ENCODE measurements at regions not wholly inside any gene's neighbourhood (a gene's known extent, or its start where the extent isn't known, plus 50 kb on each side); places are given as distances from the start of the nearest gene placed in this dataset.
A peak's percentile ranks its signal among the peaks of the same experiment; 100 is the strongest.

- Histone ChIP-seq H3K4me1 (replicated peaks in 1 of 2; ENCODE audit: control insufficient read depth in 2 of 2, insufficient read depth in 2 of 2, low read length in 2 of 2) (0 out of 5 replicates have a peak, but pooled peaks cover 0 to 3% of the 10 kb centered on the region in 2 experiments), H3K79me2 (ENCODE audit: control insufficient read depth, insufficient read depth, low read length) (no peaks in the 10 kb centered on the region), H3K36me3 (ENCODE audit: control insufficient read depth, insufficient read depth, low read length) (no peaks in the 10 kb centered on the region), H2AFZ (ENCODE audit: low read depth, low read length) (no peak overlapping the region), H3K4me3 (no peak overlapping the region), H3K9ac (ENCODE audit: insufficient read depth in 1 of 2, low read depth in 2 of 2, low read length in 2 of 2) (no peak overlapping the region), H3K9me3 (replicated peaks; ENCODE audit: control insufficient read depth, insufficient read depth, low read depth, low read length) (no peaks in the 10 kb centered on the region; the same call in 1 of the 2 replicates), H3K4me2 (ENCODE audit: insufficient read depth, low read length) (no peak overlapping the region), H4K20me1 (replicated peaks; ENCODE audit: control insufficient read depth, insufficient read depth, low read length) (no peaks in the 10 kb centered on the region), H3K27me3 (ENCODE audit: control insufficient read depth in 2 of 2, insufficient read depth in 2 of 2, low read length in 2 of 2) (peaks cover 13 to 37% of the 10 kb centered on the region in 2 experiments), H3K9me1 (ENCODE audit: control insufficient read depth, insufficient read depth, low read length) (no peaks in the 10 kb centered on the region), H3K27ac (ENCODE audit: extremely low read depth, low read depth, low read length) (no peak overlapping the region)
- no peak for DNase-seq (ENCODE audit: extremely low read depth in 1 of 4, low spot score in 3 of 4)
- intact Hi-C loops (cut with micrococcal nuclease) = loop anchor here (2.0 to 10.0 kb wide), 2 partner anchors 65 to 197 kb away; partner anchors contain the start of gene CPT2
- no peak for FAIRE-seq
- TF ChIP-seq ZFPM2 (CRISPR knock-in tag; IDR thresholded peaks at IDR 0.05) = no peak
- POLR2A ChIA-PET = interaction anchor here (0.6 to 2.1 kb wide), 2 partner anchors 12 to 100 kb away, joined by 3 to 9 read pairs; no protein-coding TSS in a partner anchor
- in situ Hi-C loops (cut with MboI) = loop anchor here (5.0 kb wide), 1 partner anchor 115 kb away; no protein-coding TSS in a partner anchor
- no peak for ATAC-seq
- CTCF ChIA-PET (ENCODE audit: low intra/inter-chr PET ratio) = interaction anchor here (0.6 to 6.0 kb wide), 3 partner anchors 114 to 710 kb away, joined by 3 to 123 read pairs (median 6); no protein-coding TSS in a partner anchor
- BruUV-seq (replicated peaks) = no TSS peak
These were observed 64.1 kb upstream of the LRP8 start for GRCh38 chr1:53391982-53392381.

- POLR2A ChIA-PET = interaction anchor here (0.6 to 2.1 kb wide), 4 partner anchors 11 to 101 kb away, joined by 3 to 9 read pairs (median 3); no protein-coding TSS in a partner anchor
- H3K9ac ChIP-seq (ENCODE audit: insufficient read depth in 1 of 2, low read depth in 2 of 2, low read length in 2 of 2) = no peak overlapping the region
- DNase-seq (ENCODE audit: extremely low read depth in 1 of 4, low spot score in 3 of 4) (peak in 1 of 4 experiments; percentile 33), ATAC-seq (peak; percentile 65), FAIRE-seq (no peak)
- no TSS peak for BruUV-seq (replicated peaks)
- H3K9me3 ChIP-seq (replicated peaks; ENCODE audit: control insufficient read depth, insufficient read depth, low read depth, low read length) = no peaks in the 10 kb centered on the region
- no peak overlapping the region for H3K4me2 ChIP-seq (ENCODE audit: insufficient read depth, low read length)
- CTCF ChIA-PET (ENCODE audit: low intra/inter-chr PET ratio) = interaction anchor here (1.0 to 6.0 kb wide), 4 partner anchors 71 to 127 kb away, joined by 3 to 123 read pairs (median 4); no protein-coding TSS in a partner anchor
- H3K79me2 ChIP-seq (ENCODE audit: control insufficient read depth, insufficient read depth, low read length) = no peaks in the 10 kb centered on the region
- no peaks in the 10 kb centered on the region for H3K36me3 ChIP-seq (ENCODE audit: control insufficient read depth, insufficient read depth, low read length)
- 0 out of 5 replicates have a peak, but pooled peaks cover 0 to 3% of the 10 kb centered on the region in 2 experiments for H3K4me1 ChIP-seq (replicated peaks in 1 of 2; ENCODE audit: control insufficient read depth in 2 of 2, insufficient read depth in 2 of 2, low read length in 2 of 2)
- H3K4me3 ChIP-seq = no peak overlapping the region
- H3K27ac ChIP-seq (ENCODE audit: extremely low read depth, low read depth, low read length) = no peak overlapping the region
- H4K20me1 ChIP-seq (replicated peaks; ENCODE audit: control insufficient read depth, insufficient read depth, low read length) = no peaks in the 10 kb centered on the region
- 35% methylated on average over 13 of the region's 13 CpGs for WGBS (ENCODE audit: insufficient coverage, low coverage, missing lambda C conversion rate)
- intact Hi-C loops (cut with micrococcal nuclease) = loop anchor here (2.0 to 10.0 kb wide), 2 partner anchors 66 to 198 kb away; partner anchors contain the start of gene CPT2
- H3K9me1 ChIP-seq (ENCODE audit: control insufficient read depth, insufficient read depth, low read length) = no peaks in the 10 kb centered on the region
- H3K27me3 ChIP-seq (ENCODE audit: control insufficient read depth in 2 of 2, insufficient read depth in 2 of 2, low read length in 2 of 2) = peaks cover 16 to 42% of the 10 kb centered on the region in 2 experiments
- no peak overlapping the region for H2AFZ ChIP-seq (ENCODE audit: low read depth, low read length)
- in situ Hi-C loops (cut with MboI) = loop anchor here (5.0 kb wide), 1 partner anchor 115 kb away; no protein-coding TSS in a partner anchor
- TF ChIP-seq SFPQ (IDR thresholded peaks at IDR 0.05; ENCODE audit: low read depth, low read length) (no peak), MLX (CRISPR knock-in tag; conservative IDR thresholded peaks at IDR 0.05) (no peak), E2F3 (CRISPR knock-in tag; IDR thresholded peaks at IDR 0.05) (no peak), PHF20 (IDR thresholded peaks at IDR 0.05; ENCODE audit: partially characterized antibody) (no peak), KDM4B (IDR thresholded peaks at IDR 0.05; ENCODE audit: borderline replicate concordance in 2 of 2, low read depth in 1 of 2) (no peak), ZNF518B (CRISPR knock-in tag; IDR thresholded peaks at IDR 0.05) (no peak)
These were observed 64.6 kb upstream of the LRP8 start for GRCh38 chr1:53392460-53392859.
